ENCODE measurements at regions not wholly inside any gene's neighbourhood (a gene's known extent, or its start where the extent isn't known, plus 50 kb on each side); places are given as distances from the start of the nearest gene placed in this dataset.

- TF ChIP-seq POLR2A (IDR thresholded peaks at IDR 0.05) (no peak), CTCF (IDR thresholded peaks at IDR 0.05) (no peak)
- H3K4me3 ChIP-seq: no peak overlapping the region
- no peaks in the 10 kb centered on the region for H3K4me1 ChIP-seq
- 63 to 69% methylated on average over 1 of the region's 1 CpG for WGBS, 2 donors
- H3K27ac ChIP-seq: no peak overlapping the region
- H3K9me3 ChIP-seq: no peaks in the 10 kb centered on the region
- no peaks in the 10 kb centered on the region for H3K27me3 ChIP-seq
- no peaks in the 10 kb centered on the region for H3K36me3 ChIP-seq (ENCODE audit: low read depth, missing control alignments)
- intact Hi-C loops (cut with DNase I; ENCODE audit: low total_unique reads): no loop called here
- no peak for DNase-seq
Observed at GRCh38 chr18:34039611-34040010, 185.1 kb downstream of the NOL4 start.

GRCh38 chr18:34039201-34039600 is 185.5 kb downstream of the NOL4 start:
- intact Hi-C loops (cut with DNase I; ENCODE audit: low total_unique reads): no loop called here
- Histone ChIP-seq H3K4me1 (no peaks in the 10 kb centered on the region), H3K4me3 (no peak overlapping the region), H3K27ac (no peak overlapping the region), H3K9me3 (no peaks in the 10 kb centered on the region), H3K36me3 (ENCODE audit: low read depth, missing control alignments) (no peaks in the 10 kb centered on the region), H3K27me3 (no peaks in the 10 kb centered on the region)
- no peak for DNase-seq
- TF ChIP-seq CTCF (IDR thresholded peaks at IDR 0.05) (no peak), POLR2A (IDR thresholded peaks at IDR 0.05) (no peak)

GRCh38 chr18:34038086-34038485 is 186.6 kb downstream of the NOL4 start:
- Histone ChIP-seq H3K4me1 (no peaks in the 10 kb centered on the region), H3K36me3 (ENCODE audit: low read depth, missing control alignments) (no peaks in the 10 kb centered on the region), H3K27ac (no peak overlapping the region), H3K4me3 (no peak overlapping the region), H3K9me3 (no peaks in the 10 kb centered on the region), H3K27me3 (no peaks in the 10 kb centered on the region)
- TF ChIP-seq POLR2A (IDR thresholded peaks at IDR 0.05) (no peak), CTCF (IDR thresholded peaks at IDR 0.05) (no peak)
- intact Hi-C loops (cut with DNase I; ENCODE audit: low total_unique reads): no loop called here
- DNase-seq: no peak

GRCh38 chr18:34033968-34034367 is 190.7 kb downstream of the NOL4 start:
- TF ChIP-seq CTCF (IDR thresholded peaks at IDR 0.05) (no peak), POLR2A (IDR thresholded peaks at IDR 0.05) (no peak)
- Histone ChIP-seq H3K4me3 (no peak overlapping the region), H3K27ac (no peak overlapping the region), H3K9me3 (no peaks in the 10 kb centered on the region), H3K36me3 (ENCODE audit: low read depth, missing control alignments) (no peaks in the 10 kb centered on the region), H3K27me3 (no peaks in the 10 kb centered on the region), H3K4me1 (no peaks in the 10 kb centered on the region)
- intact Hi-C loops (cut with DNase I; ENCODE audit: low total_unique reads): no loop called here
- no peak for DNase-seq
- WGBS, 2 donors: 83 to 89% methylated on average over 4 of the region's 4 CpGs

GRCh38 chr18:34031810-34032209 is 192.9 kb downstream of the NOL4 start:
- no peaks in the 10 kb centered on the region for H3K27me3 ChIP-seq
- H3K36me3 ChIP-seq (ENCODE audit: low read depth, missing control alignments): no peaks in the 10 kb centered on the region
- TF ChIP-seq POLR2A (IDR thresholded peaks at IDR 0.05) (no peak), CTCF (IDR thresholded peaks at IDR 0.05) (no peak)
- no peaks in the 10 kb centered on the region for H3K4me1 ChIP-seq
- 60 to 86% methylated on average over 1 to 3 of the region's 3 CpGs for WGBS, 2 donors
- no peak overlapping the region for H3K4me3 ChIP-seq
- intact Hi-C loops (cut with DNase I; ENCODE audit: low total_unique reads): no loop called here
- H3K9me3 ChIP-seq: no peaks in the 10 kb centered on the region
- no peak overlapping the region for H3K27ac ChIP-seq
- DNase-seq: no peak
